ENCODE measurements at regions not wholly inside any gene's neighbourhood (a gene's known extent, or its start where the extent isn't known, plus 50 kb on each side); places are given as distances from the start of the nearest gene placed in this dataset.

DNA sequence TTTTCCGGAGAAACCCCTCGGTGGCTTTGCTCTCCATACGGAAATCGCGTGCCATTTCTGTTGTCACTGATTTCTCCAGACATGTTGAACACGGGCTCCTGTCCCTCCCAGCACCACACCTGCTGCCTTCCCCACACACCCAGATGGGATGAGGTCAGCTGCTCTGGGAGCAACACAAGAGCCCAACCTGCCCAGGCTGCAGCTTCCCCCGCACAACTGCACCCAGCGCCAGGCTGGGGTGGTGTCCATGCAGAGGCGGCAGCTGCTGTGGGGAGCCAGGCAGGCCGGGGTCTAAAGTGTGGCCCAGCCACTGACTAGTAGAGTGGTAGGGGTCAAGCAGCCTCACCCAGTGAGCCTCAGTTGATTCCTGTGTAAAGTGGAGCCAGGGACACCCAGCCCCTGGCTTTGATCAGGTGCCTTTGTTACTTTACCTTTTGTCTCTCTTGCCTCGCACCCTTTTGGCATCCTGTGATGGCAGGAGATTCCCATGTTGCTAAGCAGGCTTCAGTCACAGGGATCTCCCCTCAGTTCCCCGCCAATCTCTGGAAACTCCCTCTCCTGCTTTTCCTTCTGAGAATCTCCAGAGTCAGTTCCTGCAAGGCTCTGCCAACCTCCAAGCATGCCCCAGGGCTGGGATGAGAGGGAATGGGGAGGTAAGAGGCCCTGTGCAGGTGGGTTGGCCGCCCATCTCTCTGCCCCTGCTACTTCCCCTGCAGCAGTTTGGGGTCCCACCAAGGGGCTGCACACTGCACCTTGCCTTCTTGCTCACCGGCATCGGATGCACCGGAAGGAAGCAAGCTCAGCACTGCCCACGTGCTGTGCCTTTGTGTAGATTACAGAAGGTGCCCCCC, 91.8 kb upstream of the ALDH1A3 start:
- no peak for TF ChIP-seq TEAD4 (IDR thresholded peaks at IDR 0.05; ENCODE audit: borderline replicate concordance, insufficient read depth)
- TF ChIP-seq YY1 (IDR thresholded peaks at IDR 0.05; ENCODE audit: low read depth), result no peak
- TF ChIP-seq, protein P1, sequence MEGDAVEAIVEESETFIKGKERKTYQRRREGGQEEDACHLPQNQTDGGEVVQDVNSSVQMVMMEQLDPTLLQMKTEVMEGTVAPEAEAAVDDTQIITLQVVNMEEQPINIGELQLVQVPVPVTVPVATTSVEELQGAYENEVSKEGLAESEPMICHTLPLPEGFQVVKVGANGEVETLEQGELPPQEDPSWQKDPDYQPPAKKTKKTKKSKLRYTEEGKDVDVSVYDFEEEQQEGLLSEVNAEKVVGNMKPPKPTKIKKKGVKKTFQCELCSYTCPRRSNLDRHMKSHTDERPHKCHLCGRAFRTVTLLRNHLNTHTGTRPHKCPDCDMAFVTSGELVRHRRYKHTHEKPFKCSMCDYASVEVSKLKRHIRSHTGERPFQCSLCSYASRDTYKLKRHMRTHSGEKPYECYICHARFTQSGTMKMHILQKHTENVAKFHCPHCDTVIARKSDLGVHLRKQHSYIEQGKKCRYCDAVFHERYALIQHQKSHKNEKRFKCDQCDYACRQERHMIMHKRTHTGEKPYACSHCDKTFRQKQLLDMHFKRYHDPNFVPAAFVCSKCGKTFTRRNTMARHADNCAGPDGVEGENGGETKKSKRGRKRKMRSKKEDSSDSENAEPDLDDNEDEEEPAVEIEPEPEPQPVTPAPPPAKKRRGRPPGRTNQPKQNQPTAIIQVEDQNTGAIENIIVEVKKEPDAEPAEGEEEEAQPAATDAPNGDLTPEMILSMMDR (IDR thresholded peaks at IDR 0.05), result no peak
- no peak for TF ChIP-seq SMC3 (IDR thresholded peaks at IDR 0.05; ENCODE audit: low read depth, low read length)
- TF ChIP-seq EP300 (IDR thresholded peaks at IDR 0.05; ENCODE audit: borderline replicate concordance in 1 of 2, low read depth in 1 of 2, low read length in 1 of 2), result no peak
- TF ChIP-seq RCOR1 (IDR thresholded peaks at IDR 0.05; ENCODE audit: low read length), result no peak
- no peak for TF ChIP-seq REST (IDR thresholded peaks at IDR 0.05; ENCODE audit: low read depth, low read length)
- no peak for TF ChIP-seq SIN3A (IDR thresholded peaks at IDR 0.05; ENCODE audit: borderline replicate concordance, low read depth, low read length)
- no peak for TF ChIP-seq RFX5 (IDR thresholded peaks at IDR 0.05; ENCODE audit: low read length)
- no peak for TF ChIP-seq TAF1 (IDR thresholded peaks at IDR 0.05; ENCODE audit: borderline replicate concordance, low read depth, low read length)
- TF ChIP-seq POLR2AphosphoS5 (IDR thresholded peaks at IDR 0.05; ENCODE audit: low read depth, low read length), result no peak
- TF ChIP-seq, protein P2, sequence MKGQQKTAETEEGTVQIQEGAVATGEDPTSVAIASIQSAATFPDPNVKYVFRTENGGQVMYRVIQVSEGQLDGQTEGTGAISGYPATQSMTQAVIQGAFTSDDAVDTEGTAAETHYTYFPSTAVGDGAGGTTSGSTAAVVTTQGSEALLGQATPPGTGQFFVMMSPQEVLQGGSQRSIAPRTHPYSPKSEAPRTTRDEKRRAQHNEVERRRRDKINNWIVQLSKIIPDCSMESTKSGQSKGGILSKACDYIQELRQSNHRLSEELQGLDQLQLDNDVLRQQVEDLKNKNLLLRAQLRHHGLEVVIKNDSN (IDR thresholded peaks at IDR 0.05; ENCODE audit: borderline replicate concordance, low read depth), result no peak
